ENCODE measurements at regions not wholly inside any gene's neighbourhood (a gene's known extent, or its start where the extent isn't known, plus 50 kb on each side); places are given as distances from the start of the nearest gene placed in this dataset.
"Not testable (repeated sequence)": the region's sequence is repeated elsewhere in the genome, so short reads cannot be mapped to it uniquely, and the experiment has no call there.

GRCh38 chr11:16512899-16513241 is 156.5 kb upstream of the SOX6 start:
- no peak for DNase-seq
- TF ChIP-seq EP300 (IDR thresholded peaks at IDR 0.05) (no peak), CTCF (IDR thresholded peaks at IDR 0.05) (no peak), POLR2AphosphoS5 (IDR thresholded peaks at IDR 0.05) (no peak), POLR2A (IDR thresholded peaks at IDR 0.05) (no peak)
- ATAC-seq (ENCODE audit: low FRiP score in 2 of 2) = no peak
- H3K4me3 ChIP-seq = no peak overlapping the region
- H3K27me3 ChIP-seq = no peaks in the 10 kb centered on the region
- H3K36me3 ChIP-seq = no peaks in the 10 kb centered on the region
- no peak overlapping the region for H3K27ac ChIP-seq
- no peaks in the 10 kb centered on the region for H3K9me3 ChIP-seq
- H3K4me1 ChIP-seq = peaks cover 0 to 3% (median 0%) of the 10 kb centered on the region in 4 donors

- no peak for TF ChIP-seq CTCF (IDR thresholded peaks at IDR 0.05)
- no peak for TF ChIP-seq POLR2A (IDR thresholded peaks at IDR 0.05)
- TF ChIP-seq EP300 (IDR thresholded peaks at IDR 0.05) = no peak
- TF ChIP-seq POLR2AphosphoS5 (IDR thresholded peaks at IDR 0.05) = no peak
- Histone ChIP-seq H3K27me3 (no peaks in the 10 kb centered on the region), H3K4me1 (peaks cover 0 to 3% (median 0%) of the 10 kb centered on the region in 4 donors), H3K4me3 (no peak overlapping the region), H3K9me3 (peaks cover 0 to 4% (median 0%) of the 10 kb centered on the region in 4 donors), H3K36me3 (no peaks in the 10 kb centered on the region), H3K27ac (no peak overlapping the region)
- WGBS, 2 donors = 65 to 79% methylated on average over 2 of the region's 2 CpGs
- DNase-seq (no peak), ATAC-seq (ENCODE audit: low FRiP score in 2 of 2) (no peak)
Observed at GRCh38 chr11:16512198-16512898, 156.0 kb upstream of the SOX6 start.

GRCh38 chr11:16511116-16512114 is 155.1 kb upstream of the SOX6 start:
- no peak for DNase-seq
- Histone ChIP-seq H3K9me3 (peaks cover 0 to 8% (median 2%) of the 10 kb centered on the region in 4 donors), H3K4me3 (no peak overlapping the region), H3K27me3 (no peaks in the 10 kb centered on the region), H3K4me1 (peaks cover 0 to 3% (median 0%) of the 10 kb centered on the region in 4 donors), H3K27ac (no peak overlapping the region), H3K36me3 (no peaks in the 10 kb centered on the region)
- no peak for ATAC-seq (ENCODE audit: low FRiP score in 2 of 2)
- 87 to 92% methylated on average over 2 of the region's 2 CpGs for WGBS, 2 donors
- TF ChIP-seq POLR2AphosphoS5 (IDR thresholded peaks at IDR 0.05) = no peak
- TF ChIP-seq CTCF (IDR thresholded peaks at IDR 0.05) = no peak
- no peak for TF ChIP-seq EP300 (IDR thresholded peaks at IDR 0.05)
- no peak for TF ChIP-seq POLR2A (IDR thresholded peaks at IDR 0.05)

- H3K4me1 ChIP-seq = no peaks in the 10 kb centered on the region
- TF ChIP-seq EP300 (IDR thresholded peaks at IDR 0.05) (no peak), POLR2A (IDR thresholded peaks at IDR 0.05) (no peak), CTCF (IDR thresholded peaks at IDR 0.05) (no peak), POLR2AphosphoS5 (IDR thresholded peaks at IDR 0.05) (no peak)
- no peaks in the 10 kb centered on the region for H3K36me3 ChIP-seq
- H3K9me3 ChIP-seq = peaks cover 0 to 27% (median 8%) of the 10 kb centered on the region in 4 donors
- no peaks in the 10 kb centered on the region for H3K27me3 ChIP-seq
- no peak for DNase-seq
- WGBS, 2 donors = 70% methylated on average over 1 of the region's 1 CpG; no CpG with 5 or more reads in 1 of the 2 donors
- H3K4me3 ChIP-seq = no peak overlapping the region
- no peak overlapping the region for H3K27ac ChIP-seq
- no peak for ATAC-seq (ENCODE audit: low FRiP score in 2 of 2)
Observed at GRCh38 chr11:16505481-16505880, 149.1 kb upstream of the SOX6 start.

- not testable (repeated sequence) for DNase-seq; H3K27ac ChIP-seq; H3K4me1 ChIP-seq; H3K4me3 ChIP-seq; ATAC-seq (ENCODE audit: low FRiP score in 2 of 2); H3K27me3 ChIP-seq; H3K36me3 ChIP-seq
- peaks cover 0 to 27% (median 8%) of the 10 kb centered on the region in 4 donors for H3K9me3 ChIP-seq
- 76 to 100% methylated on average over 2 of the region's 2 CpGs for WGBS, 2 donors
Observed at GRCh38 chr11:16503891-16504290, 147.5 kb upstream of the SOX6 start.
